ENCODE measurements at regions not wholly inside any gene's neighbourhood (a gene's known extent, or its start where the extent isn't known, plus 50 kb on each side); places are given as distances from the start of the nearest gene placed in this dataset.

DNA sequence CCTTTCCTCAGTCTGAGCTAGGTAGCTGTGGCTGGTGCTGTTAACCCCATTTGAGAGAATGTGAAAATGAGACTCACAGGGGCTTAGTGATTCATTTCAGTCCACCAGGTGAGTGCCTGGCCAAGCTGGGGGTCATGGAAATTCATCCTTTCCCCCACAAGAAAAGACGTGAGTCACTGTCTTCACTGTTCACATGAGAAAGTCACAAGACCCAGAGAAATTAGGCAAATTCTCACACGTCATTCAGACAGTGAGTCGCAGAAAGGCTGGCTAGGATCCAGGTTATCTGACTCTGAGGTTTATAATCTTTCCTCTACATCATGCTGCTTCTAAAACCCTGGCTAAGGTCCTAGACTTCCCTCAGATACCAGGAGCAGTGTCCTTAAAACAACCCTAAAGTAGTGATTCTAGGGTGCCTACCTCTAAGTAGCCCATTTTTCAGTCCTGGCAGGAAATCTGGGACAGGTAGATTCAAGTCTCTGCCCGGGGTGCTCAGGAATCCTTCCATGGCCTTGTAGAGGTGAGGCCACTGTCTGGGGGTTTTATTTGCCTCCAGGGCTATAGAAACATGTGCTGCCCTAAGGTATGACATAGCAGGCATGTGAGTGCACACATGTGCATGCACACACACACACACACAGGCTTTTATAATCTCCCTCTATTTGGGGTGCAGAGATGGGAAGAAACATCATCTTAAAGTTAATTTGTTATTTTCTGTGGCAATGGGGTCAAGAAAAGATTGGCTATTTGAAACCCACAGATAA lies 427.9 kb upstream of the CELF2 start:
- peak; percentile 24 to 30 (median 26) for DNase-seq

GRCh38 chr10:10591715-10592341 lies 425.8 kb upstream of the CELF2 start:
- no peak for DNase-seq

- no peak for DNase-seq
Measured at GRCh38 chr10:10596256-10596655, 421.4 kb upstream of the CELF2 start.

GRCh38 chr10:10598297-10598696 lies 419.4 kb upstream of the CELF2 start:
- no peak for DNase-seq

- peak; percentile 43 to 49 (median 45) for DNase-seq
Measured at GRCh38 chr10:10600004-10600403, 417.7 kb upstream of the CELF2 start.

DNA sequence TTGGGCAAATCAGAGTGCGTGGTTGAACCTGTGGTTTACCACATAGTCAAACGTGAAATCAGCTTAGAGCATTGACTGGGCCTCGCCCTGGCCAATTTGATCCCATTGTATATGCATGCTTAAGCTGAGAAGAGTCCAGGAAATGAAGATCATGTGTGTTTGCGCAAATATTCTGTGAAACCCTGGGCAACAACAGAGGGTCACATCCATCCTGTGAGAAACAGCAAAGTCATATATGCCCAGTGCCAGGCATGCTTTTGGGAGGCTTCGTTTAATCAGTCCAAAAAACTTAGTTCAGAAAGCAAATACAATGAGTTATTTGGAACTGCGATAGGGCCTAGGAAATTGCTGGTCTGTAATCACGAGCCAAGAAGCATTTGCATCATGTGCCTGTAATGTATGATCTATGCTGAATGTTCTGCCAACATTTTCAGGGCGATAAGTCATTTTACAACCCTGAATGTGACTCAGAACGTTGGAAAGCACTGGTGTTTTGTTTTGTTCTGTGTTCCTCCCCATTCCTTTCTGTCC lies 412.1 kb upstream of the CELF2 start:
- DNase-seq, result no peak

GRCh38 chr10:10609379-10609955 lies 408.2 kb upstream of the CELF2 start:
- no peak for DNase-seq

DNA sequence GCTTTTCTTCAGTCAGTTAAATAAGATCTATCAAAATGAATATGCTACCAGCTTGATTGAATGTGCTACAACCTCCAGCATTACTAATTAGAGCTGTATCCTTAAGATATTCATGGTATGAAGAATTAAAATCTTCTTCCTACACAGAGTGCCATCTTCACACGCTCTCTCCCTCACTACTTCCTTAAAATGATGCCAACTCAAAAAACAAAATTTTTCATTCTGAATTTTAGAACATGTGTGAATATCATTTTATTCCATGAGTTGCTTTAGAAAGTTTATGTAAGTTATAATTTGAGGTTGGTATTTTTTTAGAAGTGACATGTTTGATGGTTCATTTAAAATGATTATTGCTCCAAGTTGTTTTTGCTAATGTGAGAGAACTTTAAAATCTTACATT lies 407.5 kb upstream of the CELF2 start:
- no peak for DNase-seq

DNA sequence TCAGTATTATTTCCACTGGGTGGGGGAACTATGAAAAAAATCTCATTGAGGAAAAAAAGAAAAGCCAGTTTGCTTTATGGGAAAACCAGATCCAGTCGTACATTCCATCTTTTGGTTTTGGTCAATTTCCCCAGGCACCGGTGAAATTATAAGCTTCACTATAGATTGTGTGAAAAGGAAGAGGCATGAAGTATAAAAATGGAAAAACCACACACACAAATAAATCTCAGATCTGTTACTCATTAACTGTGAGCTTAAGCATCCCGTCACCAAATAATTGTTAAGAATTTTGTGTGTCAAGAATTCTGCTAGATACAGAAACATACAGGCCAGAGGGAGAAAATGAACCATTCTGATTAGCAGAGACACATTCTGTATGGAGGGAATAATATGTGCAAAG lies 405.5 kb upstream of the CELF2 start:
- no peak for DNase-seq

GRCh38 chr10:10613656-10614244 lies 403.9 kb upstream of the CELF2 start:
- no peak for DNase-seq

- no peak for DNase-seq
Measured at GRCh38 chr10:10617686-10618085, 400.0 kb upstream of the CELF2 start.

- no peak for DNase-seq
Measured at GRCh38 chr10:10618139-10618538, 399.5 kb upstream of the CELF2 start.

DNA sequence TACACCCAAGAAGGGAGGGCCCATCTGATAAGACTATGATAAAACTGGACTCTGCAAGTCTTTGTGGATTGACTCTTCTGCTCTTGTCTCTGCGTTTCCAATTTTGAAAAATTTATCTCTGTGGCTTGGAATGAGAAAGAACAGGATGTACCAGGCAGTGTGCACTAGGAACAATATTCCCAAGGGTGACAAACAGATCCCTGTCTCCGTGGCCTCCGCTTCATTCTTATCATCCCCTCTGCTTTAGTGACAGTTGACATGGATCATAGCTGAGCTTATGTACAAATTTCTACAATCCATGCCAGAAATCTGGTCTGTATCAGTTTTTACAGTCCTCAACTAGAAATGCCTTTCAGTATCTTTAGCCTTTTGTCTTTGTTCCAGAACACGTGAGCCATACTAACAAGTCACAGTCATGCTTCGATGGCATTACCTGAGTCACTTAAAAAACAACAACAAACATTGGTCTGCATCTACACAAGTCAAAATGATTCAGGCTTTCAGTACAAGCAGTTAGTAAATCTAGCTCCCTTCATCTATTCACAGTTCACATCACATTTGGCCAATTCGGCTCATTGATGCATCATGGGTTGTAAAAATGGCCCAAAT lies 393.6 kb upstream of the CELF2 start:
- no peak for DNase-seq

GRCh38 chr10:10624567-10624962 lies 393.1 kb upstream of the CELF2 start:
- DNase-seq, result no peak

DNA sequence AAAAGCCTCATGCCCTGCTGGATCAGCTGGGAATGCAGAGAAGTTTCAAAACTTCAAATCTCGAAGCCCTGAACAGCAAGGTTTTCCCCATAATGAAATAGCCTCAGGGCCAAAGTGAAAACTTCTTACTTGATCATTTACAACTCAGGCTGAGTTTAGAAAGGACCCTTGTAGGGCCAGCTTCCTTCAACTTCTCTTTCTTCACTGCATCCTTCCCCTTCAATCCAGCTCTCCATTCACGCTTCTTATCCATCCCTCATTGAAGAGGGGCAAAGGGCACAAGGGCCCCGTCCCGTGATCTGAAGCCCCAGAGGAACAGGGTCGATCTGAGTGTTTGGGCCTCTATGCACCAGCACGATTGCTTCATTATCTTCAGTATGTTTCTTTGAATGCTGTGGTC lies 392.2 kb upstream of the CELF2 start:
- no peak for DNase-seq

DNA sequence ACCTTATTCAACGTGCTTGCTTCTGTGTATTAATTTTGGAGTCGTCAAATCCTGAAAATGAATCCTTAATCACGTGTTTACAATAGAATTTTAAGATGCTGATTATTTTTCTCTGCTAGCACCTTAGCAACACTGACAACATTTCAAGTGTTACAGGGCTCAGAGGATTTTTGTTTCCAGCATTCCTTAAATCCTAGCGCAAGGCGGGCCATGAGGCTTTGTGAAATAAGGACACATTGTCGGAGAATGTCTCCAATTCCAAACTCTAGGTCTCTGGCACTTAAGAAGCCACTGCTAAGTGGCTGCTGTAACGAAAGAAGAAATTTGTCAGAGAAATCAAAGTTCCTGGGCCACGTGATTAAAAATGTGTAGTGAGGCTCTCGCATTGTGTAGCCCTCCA lies 390.9 kb upstream of the CELF2 start:
- DNase-seq, result no peak

DNA sequence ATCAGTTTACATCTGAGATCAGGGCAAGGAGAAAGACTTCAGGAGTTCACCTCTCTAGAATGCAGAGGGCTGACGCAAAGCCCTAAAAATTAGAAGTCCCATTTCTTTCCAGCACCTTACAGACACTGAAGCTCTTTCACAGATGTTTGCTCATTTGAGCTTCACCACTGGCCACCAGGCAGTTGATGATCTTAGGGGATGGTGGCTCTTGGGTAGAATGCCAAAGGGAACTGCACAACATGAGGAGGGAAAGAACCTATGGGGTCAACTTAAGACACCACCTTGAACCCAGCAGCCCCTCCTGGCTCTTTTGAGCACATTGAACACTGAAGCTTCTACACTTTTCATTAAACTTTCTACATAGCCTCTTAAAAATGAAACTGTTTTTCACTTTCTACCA lies 390.3 kb upstream of the CELF2 start:
- DNase-seq, result no peak

DNA sequence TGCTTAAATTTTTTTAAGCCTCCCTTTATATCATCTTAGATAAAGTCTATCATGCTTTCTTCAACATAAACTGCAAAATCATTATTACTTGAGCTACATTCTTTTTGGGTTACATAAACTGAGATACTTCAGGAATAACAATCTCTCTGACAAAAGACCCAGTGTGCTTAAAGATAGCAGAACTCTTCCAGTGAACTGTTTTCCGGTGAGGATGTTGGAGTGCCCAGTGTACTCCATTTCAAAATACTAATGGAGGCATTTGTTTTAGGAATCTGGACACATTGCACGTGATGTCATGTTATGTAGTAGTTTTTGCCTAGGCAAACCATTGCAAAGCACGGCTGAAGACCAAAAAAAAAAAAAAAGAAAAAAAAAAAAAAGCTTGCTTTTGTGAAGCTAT lies 388.2 kb upstream of the CELF2 start:
- no peak for DNase-seq

GRCh38 chr10:10630281-10630680 lies 387.4 kb upstream of the CELF2 start:
- DNase-seq, result no peak

GRCh38 chr10:10630782-10631181 lies 386.9 kb upstream of the CELF2 start:
- DNase-seq, result no peak

DNA sequence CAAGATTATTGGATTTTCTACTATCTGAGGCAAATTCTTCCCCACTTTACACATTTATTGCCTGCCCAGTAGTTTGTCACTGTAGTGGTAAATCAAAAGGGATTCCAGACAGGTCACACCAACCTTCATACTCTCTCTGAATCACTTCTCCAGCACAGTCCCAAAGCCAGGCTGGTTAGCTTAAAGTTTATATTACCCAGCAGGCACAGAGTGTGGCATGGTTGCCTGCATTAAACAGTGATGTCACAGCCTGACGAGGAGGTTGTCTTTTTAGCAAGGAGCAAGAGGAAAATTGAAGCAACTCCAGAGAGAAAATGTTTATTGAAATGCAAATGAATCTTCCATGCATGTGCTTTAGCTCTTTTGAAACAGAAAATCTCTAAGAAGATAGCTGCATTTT lies 375.5 kb upstream of the CELF2 start:
- DNase-seq, result no peak

- DNase-seq, result no peak
Measured at GRCh38 chr10:10642751-10643150, 374.9 kb upstream of the CELF2 start.

DNA sequence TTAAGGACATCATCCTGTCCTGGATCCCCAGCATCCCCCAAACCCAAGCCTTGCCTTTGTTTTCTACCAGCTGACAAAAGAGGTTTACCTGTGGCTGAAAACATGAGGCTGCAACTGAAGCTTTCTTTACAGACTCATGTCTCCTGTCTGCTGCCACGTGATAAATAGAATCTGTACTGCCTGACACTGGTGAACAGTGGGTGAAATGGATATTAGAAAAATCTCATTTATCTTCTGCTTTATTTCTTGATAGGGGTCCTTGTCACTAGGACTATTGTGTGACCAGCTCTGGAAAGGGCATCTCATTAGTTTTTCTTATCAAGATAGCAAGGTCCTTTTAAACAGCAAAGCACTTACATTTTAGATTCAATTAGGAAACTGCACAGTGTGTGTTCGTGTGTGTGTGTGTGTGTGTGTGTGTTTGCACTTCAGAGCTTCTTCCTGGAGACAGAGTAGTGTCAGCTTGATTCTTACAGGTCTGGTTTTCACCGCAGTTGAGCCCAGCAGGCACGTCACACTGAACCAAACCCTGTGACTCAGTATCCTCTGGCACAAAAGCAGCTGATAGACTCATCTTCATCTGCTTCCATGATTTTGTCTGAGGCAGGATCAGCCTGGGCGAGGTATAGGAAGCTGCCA lies 373.5 kb upstream of the CELF2 start:
- DNase-seq, result no peak
